Heart left ventricle (tissue), 13 donors: ENCODE measurements at regions not wholly inside any gene's neighbourhood (a gene's known extent, or its start where the extent isn't known, plus 50 kb on each side); places are given as distances from the start of the nearest gene placed in this dataset.

Experiments used
- CTCF ChIP-seq, 12 donors: fragments of 200-600 bp; sonication (generic) in 4 of 12; IDR thresholded peaks; one replicate each; pipeline versions ENCODE4 v1.5.0 to v1.8.0; 2018 to 2022; ENCODE audit warnings: antibody characterized with exemption in 12 of 12, mild to moderate bottlenecking in 5 of 12
- POLR2A ChIP-seq, 2 donors: fragments of 450-650 bp; IDR thresholded peaks; one replicate each; pipeline ENCODE4 v1.6.1; 2017; ENCODE audit warnings: antibody characterized with exemption in 2 of 2, mild to moderate bottlenecking in 2 of 2, moderate library complexity in 2 of 2
- donor health status: ischemic (EF 13 %, LVEDD 7.1; RV severe dilation, severe dysfunction).
- donor health status: DM: no; HTN: yes; CAD: no.
- donor health status: DM: no; HTN: no; CAD: no.
- donor health status: ischemic (EF 25% LVEDD 6.9; RV normal size, moderate dysfunction).
- donor health status: ischemic (EF 25% LVEDD 5.7; RV mildly dilated, moderate dysfunction).
- donor health status: ischemic (EF 35%, LVEDD 5.7; RV mildly dilated, moderate dysfunction).
- donor health status: nonischemic (EF 11% LVEDD 7.7; RV severe dilation, severe dysfunction).
- donor health status: DM: yes; HTN: yes; CAD: no.
- donor health status: PGD.
- donor health status: ischemic (EF 29% LVEDD 5.4; RV normal size, mild dysfunction).
- donor health status: nonischemic (EF 23%, LVEDD 6.1; RV moderate dilation, normal function).

- TF ChIP-seq CTCF (IDR thresholded peaks at IDR 0.05) (no peak), POLR2A (IDR thresholded peaks at IDR 0.05) (no peak)
Observed at GRCh38 chr5:27700526-27700925, 662.1 kb upstream of the CDH9 start.
